ENCODE measurements at regions not wholly inside any gene's neighbourhood (a gene's known extent, or its start where the extent isn't known, plus 50 kb on each side); places are given as distances from the start of the nearest gene placed in this dataset.

DNA sequence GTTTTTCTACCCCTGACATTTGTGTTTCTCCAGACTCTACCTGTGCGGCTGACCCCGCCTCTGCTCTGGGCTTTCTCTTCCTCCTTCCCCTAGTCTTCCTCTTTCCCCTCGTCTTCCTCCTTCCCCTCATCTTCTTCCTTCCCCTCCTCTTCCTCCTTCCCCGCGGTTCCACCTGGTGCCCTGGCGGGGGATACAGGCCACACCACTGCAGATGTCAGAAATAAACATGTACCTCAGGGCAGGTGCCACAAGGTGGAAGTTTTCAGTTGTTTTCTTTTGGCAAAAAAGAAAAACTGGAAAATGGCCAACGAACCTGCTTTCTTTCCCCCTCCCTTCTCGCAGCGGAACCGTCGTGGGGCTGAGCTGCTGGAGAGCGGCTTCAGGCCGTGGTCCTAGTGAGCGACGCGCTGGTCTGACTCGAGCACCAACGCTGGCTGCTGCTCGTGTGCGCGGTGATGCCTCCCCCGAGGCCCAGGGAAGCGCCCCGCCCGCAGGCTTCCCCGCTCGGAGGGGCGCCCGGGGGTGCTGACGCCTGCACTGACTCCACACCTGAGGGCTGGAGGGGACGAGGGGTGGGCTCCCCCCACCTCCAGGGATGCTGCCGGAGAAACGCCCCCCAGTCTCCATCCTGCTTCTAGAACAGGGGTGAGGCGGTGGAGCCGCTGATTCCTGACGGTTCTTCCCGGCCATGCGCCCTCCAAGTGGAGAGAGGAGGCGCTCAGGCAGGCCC lies 83.7 kb upstream of the ZNF516 start:
- intact Hi-C loops (cut with micrococcal nuclease) = loop anchor here (5.0 kb wide), 1 partner anchor 171 kb away; no protein-coding TSS in a partner anchor

- intact Hi-C loops (cut with micrococcal nuclease) = no loop called here
Measured at GRCh38 chr18:76573325-76574025, 78.4 kb upstream of the ZNF516 start.

DNA sequence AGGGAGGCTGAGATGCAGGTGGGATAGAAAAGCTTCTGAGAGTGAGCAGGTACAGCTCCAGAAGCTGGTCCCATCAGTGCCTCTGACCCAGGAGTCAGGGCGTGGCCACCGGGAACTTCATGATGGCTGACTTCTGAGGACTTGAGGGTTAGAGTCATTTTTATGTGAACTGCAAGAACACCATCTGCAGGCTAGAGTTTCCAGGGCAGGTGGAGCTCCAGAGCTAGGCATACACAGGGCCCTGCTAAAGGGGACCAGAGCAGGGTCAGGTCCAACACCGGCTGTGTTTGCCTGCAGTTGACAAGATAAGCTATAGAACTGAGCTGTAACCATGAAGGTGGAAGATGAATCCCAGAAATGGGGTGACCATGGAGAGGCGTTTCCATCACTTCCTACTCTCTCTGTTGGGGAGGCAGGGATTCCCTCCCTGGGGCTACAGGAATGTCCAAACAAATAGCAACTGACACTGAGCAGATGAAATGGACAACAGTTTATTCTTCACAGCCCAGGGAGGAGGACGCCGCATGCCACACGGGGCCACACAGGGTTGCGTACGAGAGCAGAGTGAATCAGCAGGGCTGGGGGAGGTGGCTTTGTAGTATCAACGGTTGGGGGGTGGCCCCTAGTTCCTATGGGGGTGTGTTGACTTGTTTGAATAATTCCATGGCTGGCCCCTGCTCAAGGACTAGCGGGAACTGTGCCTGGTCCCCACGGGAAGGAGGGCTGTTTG lies 77.6 kb upstream of the ZNF516 start:
- intact Hi-C loops (cut with micrococcal nuclease) = no loop called here

DNA sequence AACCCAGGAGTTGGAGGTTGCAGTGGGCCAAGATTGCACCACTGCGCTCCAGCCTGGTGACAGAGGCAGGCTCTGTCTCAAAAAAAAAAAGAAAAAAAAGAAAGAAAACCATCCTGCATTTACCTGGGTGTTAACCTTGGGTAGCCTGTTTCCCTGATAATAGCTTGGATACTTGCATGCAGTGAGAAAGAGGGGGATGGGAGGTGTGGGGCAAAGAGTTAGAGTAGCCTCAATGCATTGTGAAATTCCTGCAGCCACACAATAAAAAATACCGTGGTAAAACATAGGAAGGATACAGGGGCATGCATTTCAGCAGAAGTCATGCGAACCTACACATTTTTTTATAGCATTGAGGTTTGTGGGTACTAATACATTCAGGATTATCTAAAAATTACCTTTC lies 76.6 kb upstream of the ZNF516 start:
- intact Hi-C loops (cut with micrococcal nuclease) = no loop called here

- intact Hi-C loops (cut with micrococcal nuclease) = no loop called here
Measured at GRCh38 chr18:76570856-76571255, 75.8 kb upstream of the ZNF516 start.

- intact Hi-C loops (cut with micrococcal nuclease) = no loop called here
Measured at GRCh38 chr18:76569644-76570419, 74.8 kb upstream of the ZNF516 start.

DNA sequence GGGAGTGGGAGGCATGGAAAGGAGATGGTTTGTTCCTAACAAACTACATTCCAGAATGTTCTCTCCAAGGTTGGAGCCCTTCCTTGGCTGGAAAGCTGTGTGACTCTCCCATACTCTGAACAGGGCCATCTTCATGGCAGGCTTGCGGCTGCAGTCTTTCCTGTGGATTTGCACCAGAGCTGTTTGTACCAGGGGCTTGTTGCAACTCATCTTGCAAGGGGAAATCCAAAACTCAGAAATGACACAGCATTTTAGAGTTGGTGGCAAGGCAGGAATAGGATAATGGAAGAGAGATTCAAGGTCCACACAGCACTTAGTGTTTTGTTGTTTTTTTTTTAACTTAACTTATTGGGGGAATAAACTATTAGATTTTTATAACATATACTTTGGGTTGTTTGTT lies 73.7 kb upstream of the ZNF516 start:
- intact Hi-C loops (cut with micrococcal nuclease) = no loop called here

DNA sequence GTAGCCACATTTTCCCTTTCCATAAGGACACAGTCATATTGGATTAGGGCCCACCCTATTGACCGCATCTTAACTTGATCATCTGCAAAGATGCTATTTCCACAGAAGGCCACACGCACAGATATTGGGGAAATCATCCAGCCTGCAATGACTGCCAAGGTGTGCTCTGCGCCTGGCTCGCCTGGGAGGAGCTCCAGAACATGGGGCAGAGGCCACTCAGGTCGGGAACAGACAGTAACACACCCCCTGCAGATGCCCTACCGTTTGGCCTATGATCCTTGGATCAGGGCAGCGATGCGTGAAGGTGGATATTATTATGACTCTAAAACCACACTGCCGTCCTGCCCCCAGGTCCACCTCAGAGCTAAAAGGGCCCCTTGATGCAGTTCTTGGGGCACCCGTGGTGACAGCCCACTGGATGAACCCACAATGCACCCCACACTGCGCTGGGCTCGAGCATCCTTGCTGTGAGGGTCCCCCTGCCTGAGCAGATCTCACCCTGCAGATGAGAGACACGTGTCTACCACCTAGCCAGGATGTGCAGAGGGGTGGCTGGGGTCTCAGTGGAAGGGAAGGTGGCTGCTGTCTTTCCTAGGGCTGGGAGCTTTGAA lies 72.9 kb upstream of the ZNF516 start:
- intact Hi-C loops (cut with micrococcal nuclease) = no loop called here

DNA sequence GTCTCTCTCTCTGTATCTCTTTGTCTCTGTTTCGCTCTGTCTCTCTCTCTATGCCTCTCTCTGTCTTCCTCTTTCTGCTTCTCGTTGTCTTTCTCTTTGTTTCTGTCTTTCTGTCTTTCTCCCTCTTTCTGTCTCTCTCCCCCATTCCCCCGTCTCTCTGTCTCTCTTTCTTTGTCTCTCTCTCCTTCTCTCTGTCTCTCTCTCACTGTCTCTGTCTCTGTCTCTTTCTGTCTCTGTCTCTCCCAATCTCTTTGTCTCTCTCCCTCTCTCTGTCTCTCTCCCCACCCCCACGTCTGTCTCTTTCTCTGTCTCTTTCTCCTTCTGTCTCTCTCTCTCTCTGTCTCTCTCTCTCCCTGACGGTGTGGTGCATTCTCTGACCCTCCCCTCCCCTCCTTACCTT lies 71.9 kb upstream of the ZNF516 start:
- intact Hi-C loops (cut with micrococcal nuclease) = no loop called here

- intact Hi-C loops (cut with micrococcal nuclease) = no loop called here
Measured at GRCh38 chr18:76565238-76566173, 70.5 kb upstream of the ZNF516 start.

- intact Hi-C loops (cut with micrococcal nuclease) = no loop called here
Measured at GRCh38 chr18:76564655-76565237, 69.7 kb upstream of the ZNF516 start.

DNA sequence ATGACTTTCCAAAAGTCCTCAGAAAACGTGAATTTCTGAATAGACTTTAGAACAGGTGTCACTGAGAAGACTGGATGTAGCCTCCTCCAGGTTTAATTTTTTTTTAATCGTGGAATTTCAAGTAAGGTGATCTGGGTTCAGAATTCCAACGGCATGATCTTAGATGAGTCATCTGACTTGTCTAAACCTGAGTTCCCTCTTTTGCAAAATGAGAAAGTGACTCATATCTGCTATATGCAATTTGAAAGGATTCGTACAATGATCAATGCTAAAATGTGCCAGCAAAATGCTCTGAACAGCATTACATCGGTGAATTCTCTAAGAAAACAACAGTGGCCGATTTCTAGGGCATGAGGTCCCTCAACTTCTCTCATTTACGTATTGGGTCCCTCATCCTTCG lies 69.1 kb upstream of the ZNF516 start:
- intact Hi-C loops (cut with micrococcal nuclease) = no loop called here

GRCh38 chr18:76562286-76563122 lies 67.5 kb upstream of the ZNF516 start:
- intact Hi-C loops (cut with micrococcal nuclease) = no loop called here

DNA sequence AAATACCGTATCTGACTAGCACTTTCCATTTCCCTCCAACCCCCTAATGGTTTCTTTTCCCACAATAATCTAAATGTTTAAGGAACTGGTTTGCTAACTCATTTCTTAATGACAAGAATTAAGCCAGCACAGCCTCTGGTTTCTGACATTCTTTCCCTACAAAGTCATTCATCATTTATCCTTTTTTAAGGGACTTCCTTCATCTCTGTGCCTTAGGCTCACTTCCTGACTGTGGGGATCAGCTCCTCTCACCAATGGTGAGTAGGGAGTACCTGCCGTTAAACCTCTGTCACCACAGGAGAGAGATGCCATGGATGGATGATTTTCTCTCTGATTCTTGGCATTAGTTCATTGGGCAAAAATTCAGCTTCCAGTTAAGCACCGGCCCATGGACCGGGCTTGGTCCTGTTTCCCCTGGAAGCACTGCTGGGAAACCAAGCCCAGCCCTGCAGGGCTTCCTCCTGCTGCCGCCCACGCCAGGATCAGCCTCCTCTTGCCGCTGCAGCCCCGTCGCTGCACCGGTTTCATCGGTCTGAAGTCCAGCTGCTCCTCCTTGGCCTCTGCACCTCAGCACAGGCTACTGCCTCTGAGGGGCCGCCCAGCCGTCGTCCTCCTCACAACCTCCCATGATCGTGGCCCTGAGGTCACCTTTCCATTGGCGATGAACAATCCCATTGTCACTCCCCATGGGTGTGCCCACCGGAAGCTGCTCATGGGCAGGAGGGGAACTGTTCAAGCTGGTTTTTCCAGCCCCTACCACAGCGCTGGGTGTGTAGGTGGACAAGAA lies 64.0 kb upstream of the ZNF516 start:
- intact Hi-C loops (cut with micrococcal nuclease) = no loop called here

GRCh38 chr18:76557026-76557575 lies 62.1 kb upstream of the ZNF516 start:
- intact Hi-C loops (cut with micrococcal nuclease) = no loop called here

- intact Hi-C loops (cut with micrococcal nuclease) = no loop called here
Measured at GRCh38 chr18:76554547-76555222, 59.6 kb upstream of the ZNF516 start.

All from T-helper 1 cell treated with Interleukin-12 subunit alpha and Interleukin-12 subunit beta and Interleukin-4 antibody, amounts not matched to agents 30 ng/mL and 1 ng/mL, for 36 hours (primary cell).